ENCODE measurements at regions not wholly inside any gene's neighbourhood (a gene's known extent, or its start where the extent isn't known, plus 50 kb on each side); places are given as distances from the start of the nearest gene placed in this dataset.
"Not testable (repeated sequence)": the region's sequence is repeated elsewhere in the genome, so short reads cannot be mapped to it uniquely, and the experiment has no call there.

DNA sequence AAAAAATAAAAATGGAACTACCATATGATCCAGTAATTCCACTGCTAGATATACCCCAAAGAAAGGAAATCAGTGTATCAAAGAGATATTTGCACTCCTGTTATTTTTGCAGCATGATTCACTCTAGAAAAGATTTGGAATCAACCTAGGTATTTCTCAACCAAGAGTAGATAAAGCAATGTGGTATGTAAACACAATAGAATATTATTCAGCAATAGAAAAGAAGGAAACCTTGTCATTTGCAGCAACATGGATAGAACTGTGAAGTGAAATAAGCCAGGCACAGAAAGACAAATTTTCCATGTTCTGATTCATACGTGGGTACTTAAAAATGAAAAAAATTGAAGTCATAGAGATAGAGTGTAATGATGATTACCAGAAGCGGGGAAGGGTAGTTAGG, 362.3 kb upstream of the EPHA5 start:
- DNase-seq (ENCODE audit: low spot score), result no peak

DNA sequence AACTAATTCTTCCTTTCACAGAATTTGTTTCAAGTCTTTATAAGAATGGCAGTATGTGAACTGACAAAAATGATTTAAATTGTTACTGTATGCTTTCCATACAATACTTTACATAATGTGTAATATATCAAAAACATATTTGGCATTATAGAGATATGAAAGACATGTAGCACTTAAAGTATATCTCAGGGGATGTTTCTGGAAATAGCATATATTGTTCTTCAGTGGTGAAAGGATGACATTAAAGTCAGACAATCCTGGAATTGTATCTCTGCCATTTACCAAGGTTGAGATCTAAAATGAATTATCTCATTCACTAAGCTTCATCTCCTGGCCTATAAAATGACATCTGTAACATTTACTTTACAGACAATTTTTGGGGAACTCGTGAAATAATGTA, 358.4 kb upstream of the EPHA5 start:
- no peak for DNase-seq (ENCODE audit: low spot score)

DNA sequence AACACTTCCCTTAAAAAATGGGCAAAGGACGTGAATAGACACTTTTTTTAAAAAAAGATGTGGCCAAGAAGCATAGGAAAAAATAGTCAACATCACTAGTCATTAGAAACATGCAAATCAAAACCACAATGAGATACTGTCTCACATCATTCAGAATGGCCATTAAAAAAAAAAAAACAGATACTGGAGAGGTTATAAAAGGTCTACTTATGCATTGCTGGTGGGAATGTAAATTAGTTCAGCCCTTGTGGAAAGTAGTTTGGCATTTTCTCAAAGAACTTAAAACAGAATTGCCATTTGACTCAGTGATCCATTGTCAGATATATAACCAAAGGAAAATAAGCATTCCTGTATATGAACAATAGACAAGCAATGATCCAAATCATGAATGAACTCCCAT, 352.8 kb upstream of the EPHA5 start:
- DNase-seq (ENCODE audit: low spot score), result no peak

DNA sequence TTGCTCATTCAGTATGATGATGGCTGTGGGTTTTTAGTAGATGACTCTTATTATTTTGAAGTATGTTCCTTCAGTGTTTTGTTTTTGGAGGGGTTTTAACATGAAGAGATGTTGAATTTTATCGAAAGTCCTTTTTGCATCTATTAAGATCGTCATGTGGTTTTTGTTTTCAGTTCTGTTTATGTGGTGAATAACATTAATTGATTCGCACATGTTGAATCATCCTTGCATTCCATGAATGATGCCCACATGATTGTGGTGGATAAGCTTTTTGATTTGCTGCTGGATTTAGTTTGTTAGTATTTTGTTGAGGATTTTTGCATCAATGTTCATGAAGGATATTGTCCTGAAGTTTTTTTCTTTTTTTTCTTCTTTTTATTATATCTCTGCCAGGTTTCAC, 347.4 kb upstream of the EPHA5 start:
- DNase-seq (ENCODE audit: low spot score), result no peak

DNA sequence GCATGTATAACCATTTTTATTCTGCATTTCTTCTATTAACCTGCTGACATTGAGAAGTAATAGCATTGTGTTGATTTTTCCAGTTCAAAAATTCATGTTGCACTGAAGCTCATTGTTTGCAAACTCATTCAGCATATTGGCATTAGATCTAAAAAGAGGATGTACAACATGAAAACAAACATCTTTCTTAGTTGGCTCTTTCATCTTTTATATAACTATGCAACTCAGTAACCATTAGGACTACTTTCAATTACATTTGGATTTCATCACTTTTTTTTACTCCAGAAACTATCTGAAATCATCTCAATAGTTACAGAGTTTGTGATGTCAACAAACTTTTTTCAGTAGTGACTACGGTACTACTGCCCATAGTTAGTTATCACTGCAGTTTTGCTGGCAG, 346.0 kb upstream of the EPHA5 start:
- DNase-seq (ENCODE audit: low spot score), result no peak

DNA sequence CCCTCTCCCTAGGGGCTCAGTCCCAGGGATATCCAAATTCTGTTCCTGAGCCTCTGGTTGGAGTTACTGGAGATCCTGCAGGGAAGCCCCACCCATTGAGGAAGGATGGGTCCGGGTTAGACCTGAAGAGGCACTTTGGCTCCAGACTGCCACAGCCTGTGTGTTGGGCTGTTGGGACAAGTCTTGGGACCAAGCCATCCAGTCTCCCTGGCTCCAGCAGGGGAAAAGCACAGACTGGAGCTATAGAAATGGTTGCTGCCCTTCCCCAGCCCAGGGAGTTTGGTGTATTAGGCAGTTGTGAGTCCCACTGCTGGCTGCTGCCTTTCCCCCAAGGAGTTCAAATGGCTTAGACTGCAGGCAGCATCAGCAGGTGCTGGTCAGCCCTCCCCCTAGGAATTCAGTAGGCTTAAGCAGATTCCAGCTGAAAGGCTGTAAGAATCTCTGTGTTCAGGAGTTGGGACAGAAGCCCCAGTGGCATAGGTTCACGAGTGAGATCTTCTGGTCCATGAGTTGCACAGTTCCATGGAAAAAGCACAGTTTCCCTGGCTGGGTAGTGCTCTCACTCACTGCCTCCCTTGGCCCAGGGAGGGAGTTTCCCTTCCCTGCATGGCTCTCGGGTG, 344.0 kb upstream of the EPHA5 start:
- no peak for DNase-seq (ENCODE audit: low spot score)

DNA sequence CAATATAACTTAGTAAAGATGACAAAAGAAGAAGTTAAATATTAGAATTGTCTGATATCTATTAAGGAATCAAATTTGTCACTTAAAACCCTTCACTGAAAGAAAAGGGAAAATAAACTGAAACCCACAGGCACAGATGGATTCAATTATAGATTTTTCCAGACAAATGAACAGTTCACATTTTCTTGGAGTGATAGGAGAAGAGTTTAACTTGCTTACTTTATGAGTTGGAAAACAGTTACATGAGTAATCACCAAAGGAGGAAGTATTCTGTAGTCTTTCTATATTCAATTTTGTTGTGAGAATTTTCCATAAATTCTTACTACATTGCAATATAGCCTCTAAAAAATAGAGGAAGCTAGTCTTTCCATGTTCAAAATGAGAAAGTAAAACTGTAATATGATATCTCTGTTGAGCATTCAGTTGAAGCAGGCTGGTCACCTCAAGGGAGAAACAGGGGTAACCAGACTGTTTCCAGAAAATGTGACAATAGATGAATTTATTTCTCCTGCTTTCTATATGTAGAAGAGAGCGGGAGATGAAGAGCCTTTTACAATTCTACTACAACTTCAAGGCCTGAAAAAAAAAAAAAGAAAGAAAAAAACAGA, 330.3 kb upstream of the EPHA5 start:
- DNase-seq (ENCODE audit: low spot score), result no peak

DNA sequence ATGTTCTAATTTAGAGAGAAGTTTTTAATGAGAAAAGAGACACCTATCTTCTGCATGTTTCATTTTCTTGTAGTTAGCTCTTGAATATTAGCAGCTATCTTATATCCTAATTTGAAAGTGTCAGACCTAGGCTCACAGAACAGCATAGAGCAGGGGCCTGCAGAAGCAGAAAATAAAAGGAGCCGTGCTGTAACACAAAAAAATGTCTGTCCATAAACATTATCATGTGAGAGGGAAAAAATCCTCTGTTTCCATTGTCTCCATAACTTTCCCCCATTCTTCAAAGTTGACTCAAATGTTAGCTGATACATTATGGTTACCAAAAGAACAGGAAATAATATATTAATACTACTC, 329.2 kb upstream of the EPHA5 start:
- no peak for DNase-seq (ENCODE audit: low spot score)

DNA sequence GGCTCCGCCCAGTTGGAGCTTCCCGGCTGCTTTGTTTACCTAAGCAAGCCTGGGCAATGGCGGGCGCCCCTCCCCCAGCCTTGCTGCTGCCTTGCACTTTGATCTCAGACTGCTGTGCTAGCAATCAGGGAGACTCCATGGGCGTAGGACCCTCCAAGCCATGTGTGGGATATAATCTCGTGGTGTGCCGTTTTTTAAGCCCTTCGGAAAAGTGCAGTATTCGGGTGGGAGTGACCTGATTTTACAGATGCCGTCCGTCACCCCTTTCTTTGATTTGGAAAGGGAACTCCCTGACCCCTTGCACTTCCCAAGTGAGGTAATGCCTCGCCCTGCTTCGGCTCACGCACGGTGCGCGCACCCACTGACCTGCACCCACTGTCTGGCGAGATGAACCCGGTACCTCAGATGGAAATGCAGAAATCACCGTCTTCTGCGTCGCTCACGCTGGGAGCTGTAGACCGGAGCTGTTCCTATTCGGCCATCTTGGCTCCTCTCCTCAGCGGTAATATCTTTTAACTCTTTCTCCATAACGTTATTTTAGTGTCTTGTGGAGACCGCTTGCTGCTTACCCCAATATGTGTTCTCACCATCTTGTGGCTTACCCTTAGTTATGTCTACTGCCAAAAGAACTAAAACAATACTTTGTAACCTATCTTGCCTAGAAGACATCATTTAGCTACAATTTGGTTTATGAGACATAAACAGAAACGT, 328.7 kb upstream of the EPHA5 start:
- DNase-seq (ENCODE audit: low spot score), result not testable (repeated sequence)

DNA sequence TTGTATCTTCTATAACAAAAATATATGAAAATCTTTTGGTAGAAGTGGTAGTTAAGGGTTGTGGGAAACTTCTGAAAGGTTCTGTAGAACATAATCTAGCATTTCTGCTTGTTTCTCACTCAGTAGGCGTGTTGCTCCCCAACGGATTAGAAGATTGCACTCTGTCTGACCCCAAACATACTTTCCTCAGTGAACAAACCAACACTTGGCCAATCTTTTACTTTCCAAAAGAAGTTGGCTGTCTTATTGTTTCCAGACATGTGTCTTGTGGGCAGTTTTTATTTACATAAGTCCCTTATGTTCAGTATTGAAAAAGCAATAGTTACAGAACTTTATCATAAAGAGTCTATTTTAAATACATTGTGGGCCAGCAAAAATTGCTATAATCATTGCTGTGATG, 312.8 kb upstream of the EPHA5 start:
- DNase-seq (ENCODE audit: low spot score), result no peak

DNA sequence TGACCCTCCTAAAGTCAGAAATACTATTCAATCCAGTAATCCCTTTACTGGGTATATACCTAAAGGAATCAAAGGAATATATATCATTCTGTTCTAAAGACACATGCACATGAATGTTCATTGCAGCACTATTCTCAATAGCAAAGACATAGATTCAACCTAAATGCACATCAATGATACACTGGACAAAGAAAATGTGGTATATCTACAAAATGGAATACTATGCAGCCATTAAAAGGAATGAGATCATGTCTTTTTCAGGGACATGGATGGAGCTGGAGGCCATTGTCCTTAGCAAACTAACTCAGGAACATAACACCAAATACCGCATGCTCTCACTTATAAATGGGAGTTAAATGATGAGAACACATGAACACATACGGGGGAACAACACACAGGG, 306.0 kb upstream of the EPHA5 start:
- no peak for DNase-seq (ENCODE audit: low spot score)

DNA sequence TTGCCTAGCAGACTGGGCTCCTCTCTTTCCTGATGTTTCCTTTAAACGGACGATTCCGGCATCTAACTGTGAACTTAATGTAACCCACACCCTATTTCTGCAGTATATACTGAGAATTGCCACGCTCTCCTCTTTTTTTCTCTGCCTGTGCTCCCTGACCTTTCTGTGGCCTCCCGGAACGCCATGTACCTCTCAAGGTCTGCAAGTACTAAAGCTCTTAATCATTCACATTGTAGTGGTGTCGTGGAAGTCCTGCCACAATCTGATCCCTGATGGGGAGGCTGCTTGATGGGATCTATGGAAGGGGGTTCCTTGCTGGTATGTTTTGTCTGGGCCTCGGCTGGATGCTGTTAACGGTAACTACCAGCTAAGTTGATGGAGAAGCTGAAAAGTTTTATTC, 302.9 kb upstream of the EPHA5 start:
- DNase-seq (ENCODE audit: low spot score), result no peak

DNA sequence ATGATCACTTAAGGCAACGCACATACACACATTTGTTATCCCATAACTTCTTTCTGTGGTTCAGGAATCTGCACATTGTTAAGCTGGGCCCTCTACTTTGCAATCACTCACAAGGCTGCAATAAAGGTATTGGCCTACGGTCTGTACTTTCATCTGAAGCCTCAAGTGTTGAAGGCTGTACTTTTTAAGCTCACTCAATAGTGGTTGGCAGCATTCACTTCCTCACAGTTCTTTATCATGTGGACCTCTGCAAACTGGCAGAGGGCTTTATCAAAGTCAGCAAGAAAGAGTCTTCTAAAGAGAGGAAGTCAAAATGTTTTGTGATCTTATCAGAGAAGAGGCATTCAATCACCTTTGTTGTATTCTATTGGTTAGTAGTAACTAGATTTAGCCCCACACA, 301.4 kb upstream of the EPHA5 start:
- DNase-seq (ENCODE audit: low spot score), result no peak

DNA sequence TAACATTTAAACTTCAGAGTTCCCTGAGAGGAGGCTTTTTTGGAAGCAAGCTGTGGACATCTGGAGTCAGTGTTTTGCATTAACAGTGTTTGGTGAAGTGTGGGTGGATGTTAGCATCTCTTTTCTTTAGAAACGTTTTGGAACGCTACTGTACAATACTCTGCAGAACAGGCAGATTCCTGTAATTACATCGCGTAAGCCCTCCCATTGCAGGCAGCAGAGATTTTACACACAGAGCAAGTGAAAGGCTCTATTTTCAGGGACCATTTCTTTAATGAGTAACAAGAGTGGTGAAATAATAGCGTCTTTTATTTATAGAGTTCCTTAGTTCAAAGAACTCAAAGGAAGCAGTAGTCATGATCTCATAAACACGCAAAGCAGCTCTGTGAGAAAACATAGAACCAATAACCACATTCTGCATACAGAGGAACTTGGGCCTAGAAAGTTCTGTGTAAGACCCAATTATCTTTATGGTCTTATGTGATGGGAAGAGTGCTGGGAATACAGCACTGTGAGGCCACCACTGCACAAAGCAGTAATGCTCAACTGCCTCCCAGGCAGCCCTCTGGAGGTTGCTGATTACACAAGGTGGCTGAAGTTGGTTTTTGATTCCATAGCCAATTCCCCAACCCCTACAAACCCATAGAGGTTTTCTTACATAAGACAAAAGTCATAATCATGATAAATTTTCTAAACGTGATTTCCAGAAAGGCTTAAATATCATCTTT, 298.7 kb upstream of the EPHA5 start:
- no peak for DNase-seq (ENCODE audit: low spot score)

DNA sequence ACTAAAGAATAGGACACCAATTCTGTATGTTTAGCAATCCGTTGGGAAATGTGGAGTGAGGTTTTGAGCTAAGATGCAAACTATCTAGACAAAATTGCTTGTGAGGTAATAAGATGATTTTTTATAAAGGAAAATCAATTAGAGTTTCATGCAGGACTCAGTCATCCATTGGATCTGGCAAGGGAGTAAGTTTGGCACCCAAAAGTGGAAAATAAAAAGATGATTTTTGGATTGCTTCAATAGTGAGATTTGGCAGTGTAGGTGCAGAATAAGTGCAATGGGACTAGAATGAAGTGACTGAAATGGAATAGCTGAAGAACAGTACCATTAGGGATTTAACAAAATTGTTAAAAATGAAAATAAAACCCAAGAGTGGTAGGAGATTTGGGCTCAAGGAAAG, 290.5 kb upstream of the EPHA5 start:
- no peak for DNase-seq (ENCODE audit: low spot score)

DNA sequence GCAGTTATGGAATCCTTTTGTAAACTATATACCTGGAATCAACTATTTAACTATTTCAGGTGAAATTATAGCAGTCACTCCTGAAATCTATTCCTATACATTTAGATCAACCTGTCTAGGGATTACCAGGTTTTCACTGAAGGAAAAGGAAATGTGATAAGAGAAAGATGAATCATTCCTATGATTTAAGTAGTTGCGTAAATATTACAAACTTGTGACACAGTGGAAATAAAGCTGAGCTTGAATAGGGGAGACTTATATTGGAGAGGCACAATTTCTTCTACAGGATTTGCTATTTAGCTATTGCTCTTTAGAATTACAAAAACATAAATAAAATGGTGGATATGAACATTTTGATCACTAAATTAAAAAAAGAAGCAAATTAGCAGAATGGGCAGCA, 284.1 kb upstream of the EPHA5 start:
- DNase-seq (ENCODE audit: low spot score), result no peak

DNA sequence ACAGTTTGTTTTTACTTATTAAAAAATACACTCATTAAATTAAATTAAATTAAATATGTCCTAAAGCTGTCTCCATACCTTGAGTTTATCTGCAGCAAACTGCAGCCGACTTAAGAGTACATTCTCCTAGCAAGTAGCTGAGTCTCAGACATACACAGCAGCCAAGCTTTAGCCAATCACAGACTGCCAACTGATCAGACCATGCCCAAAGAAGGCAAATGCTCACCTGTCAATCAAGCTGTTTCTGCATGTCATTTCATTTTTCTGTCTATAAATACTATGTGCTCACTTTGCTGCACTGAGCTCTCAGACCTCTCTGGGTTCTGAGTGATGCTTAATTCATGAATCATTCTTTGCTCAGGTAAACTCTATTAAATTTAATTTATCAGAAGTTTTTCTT, 280.9 kb upstream of the EPHA5 start:
- no peak for DNase-seq (ENCODE audit: low spot score)

DNA sequence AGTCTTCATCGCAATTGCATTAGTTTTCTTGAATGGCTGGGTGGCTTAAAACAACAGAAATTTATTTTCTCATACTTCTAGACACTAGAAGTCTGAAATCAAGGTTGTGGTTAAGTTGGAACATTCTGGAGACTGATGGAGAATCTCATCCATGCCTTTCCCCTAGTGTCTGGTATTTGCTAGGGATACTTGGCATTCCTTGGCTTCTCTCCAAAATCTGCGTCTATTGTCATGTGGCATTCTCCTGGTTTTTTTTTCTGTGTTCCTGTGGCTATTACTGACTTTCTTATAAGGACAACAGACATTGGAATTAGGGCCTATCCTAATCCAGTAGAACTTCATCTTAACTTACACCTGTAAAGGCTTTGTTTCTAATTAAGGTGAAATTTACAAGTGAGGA, 272.8 kb upstream of the EPHA5 start:
- DNase-seq (ENCODE audit: low spot score), result peak; percentile 52

DNA sequence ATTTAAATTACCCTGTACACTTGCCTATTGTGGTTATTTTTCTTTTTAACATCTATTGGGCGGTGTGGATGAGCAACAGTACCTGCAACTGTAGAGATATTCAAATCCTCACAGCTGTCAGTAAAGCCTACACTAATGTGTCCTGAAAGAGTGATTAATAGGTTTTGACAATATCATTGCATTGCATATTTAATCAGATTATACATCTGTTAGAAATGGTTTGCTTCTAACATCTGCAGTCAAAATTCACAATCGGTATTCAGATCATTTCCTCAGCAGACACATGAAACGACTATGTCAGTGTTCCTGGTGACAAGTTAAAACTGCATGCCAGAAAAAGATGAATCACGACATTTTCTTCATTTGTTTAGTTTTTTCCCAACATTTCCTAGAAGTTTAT, 254.6 kb upstream of the EPHA5 start:
- no peak for DNase-seq (ENCODE audit: low spot score)

DNA sequence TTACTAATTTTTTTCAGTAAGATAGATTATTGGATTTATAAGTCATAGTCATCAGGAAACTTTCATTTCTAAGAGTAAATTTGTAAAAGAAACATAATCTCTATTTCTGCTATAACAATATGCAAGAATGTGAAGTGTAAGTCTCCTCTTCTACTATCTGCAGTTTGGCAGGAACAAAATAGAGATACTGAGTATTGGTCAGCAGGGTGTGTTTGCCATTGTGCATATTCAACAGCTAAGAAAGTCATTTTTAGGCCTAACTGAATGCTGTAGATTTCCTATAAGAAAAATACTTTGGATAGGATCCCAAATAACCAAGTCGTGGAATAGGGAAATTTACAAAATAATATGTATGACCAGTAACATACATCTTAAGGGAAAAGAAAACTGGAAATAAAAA, 253.3 kb upstream of the EPHA5 start:
- no peak for DNase-seq (ENCODE audit: low spot score)

DNA sequence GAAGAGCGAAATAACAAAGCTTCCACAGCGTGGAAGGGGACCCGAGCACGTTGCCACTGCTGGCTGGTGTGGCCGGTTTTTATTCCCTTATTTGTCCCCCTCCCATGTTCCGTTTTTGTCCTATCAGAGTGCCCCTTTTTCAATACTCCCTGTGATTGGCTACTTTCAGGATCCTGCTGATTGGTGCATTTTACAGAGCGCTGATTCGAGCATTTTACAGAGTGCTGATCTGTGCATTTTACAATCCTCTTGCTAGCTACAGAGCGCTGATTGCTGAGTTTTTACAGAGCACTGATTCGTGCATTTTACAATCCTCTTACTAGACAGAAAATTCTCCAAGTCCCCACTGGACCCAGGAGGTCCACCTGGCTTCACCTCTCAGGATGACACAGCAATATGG, 250.9 kb upstream of the EPHA5 start:
- DNase-seq (ENCODE audit: low spot score), result no peak

DNA sequence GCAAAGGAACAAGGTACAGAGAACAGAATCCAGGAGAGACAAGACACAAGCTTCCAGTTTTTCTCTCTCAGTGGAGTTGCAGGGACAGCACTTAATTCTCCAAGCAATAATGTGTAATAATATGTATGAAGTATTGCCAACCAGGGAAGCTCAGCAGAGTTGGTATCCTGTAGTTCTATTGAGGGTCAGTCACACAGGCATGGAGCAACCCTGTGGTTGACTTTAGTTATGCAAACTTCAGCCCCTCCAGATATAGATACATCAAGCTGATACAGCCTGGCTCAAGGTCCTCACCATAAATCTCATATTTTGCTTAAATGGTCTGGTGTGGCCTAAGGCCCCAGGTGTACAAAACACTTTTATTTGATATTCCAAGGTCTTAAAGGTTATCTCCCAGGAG, 248.6 kb upstream of the EPHA5 start:
- no peak for DNase-seq (ENCODE audit: low spot score)

DNA sequence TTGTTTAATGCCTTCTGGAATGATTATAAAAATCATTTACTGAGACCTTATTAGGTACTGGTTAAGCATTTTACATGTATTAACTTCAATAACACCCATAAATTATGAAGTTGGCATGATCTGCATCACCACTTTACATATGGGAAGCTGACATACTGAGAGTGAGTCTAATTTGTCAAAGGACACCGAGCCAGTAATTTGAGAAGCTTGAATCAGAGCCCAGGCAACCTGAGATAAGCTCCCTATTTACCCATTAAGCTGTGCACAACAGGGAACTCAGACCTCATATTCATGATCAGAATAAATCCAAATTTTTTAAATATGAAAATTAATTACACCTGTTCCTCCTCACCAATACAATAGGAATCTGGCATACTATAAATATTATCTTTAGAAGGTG, 247.9 kb upstream of the EPHA5 start:
- DNase-seq (ENCODE audit: low spot score), result no peak
